ENCODE measurements at regions not wholly inside any gene's neighbourhood (a gene's known extent, or its start where the extent isn't known, plus 50 kb on each side); places are given as distances from the start of the nearest gene placed in this dataset.
A peak's percentile ranks its signal among the peaks of the same experiment; 100 is the strongest.
"Not testable (repeated sequence)": the region's sequence is repeated elsewhere in the genome, so short reads cannot be mapped to it uniquely, and the experiment has no call there.

- Mint-ChIP-seq H3K36me3 (ENCODE audit: low read depth) (peaks cover 4% of the 10 kb centered on the region), H3K27me3 (ENCODE audit: low read depth) (no peaks in the 10 kb centered on the region), H3K4me3 (no peak overlapping the region), H3K4me1 (ENCODE audit: low read depth) (no peaks in the 10 kb centered on the region), H3K27ac (no peak overlapping the region), H3K9me3 (peaks cover 26% of the 10 kb centered on the region)
Measured at GRCh38 chr19:28603453-28603852, 609.5 kb downstream of the UQCRFS1 start.

GRCh38 chr19:28602675-28603298 is 610.2 kb downstream of the UQCRFS1 start:
- peaks cover 19% of the 10 kb centered on the region for H3K9me3 Mint-ChIP-seq
- no peak overlapping the region for H3K4me3 Mint-ChIP-seq
- no peaks in the 10 kb centered on the region for H3K27me3 Mint-ChIP-seq (ENCODE audit: low read depth)
- H3K36me3 Mint-ChIP-seq (ENCODE audit: low read depth) = peaks cover 4% of the 10 kb centered on the region
- H3K27ac Mint-ChIP-seq = no peak overlapping the region
- no peaks in the 10 kb centered on the region for H3K4me1 Mint-ChIP-seq (ENCODE audit: low read depth)

- Mint-ChIP-seq H3K27ac (no peak overlapping the region), H3K36me3 (ENCODE audit: low read depth) (peaks cover under 1% of the 10 kb centered on the region), H3K27me3 (ENCODE audit: low read depth) (no peaks in the 10 kb centered on the region), H3K9me3 (peaks cover 10% of the 10 kb centered on the region), H3K4me1 (ENCODE audit: low read depth) (no peaks in the 10 kb centered on the region), H3K4me3 (no peak overlapping the region)
Measured at GRCh38 chr19:28601723-28602440, 611.1 kb downstream of the UQCRFS1 start.

- Mint-ChIP-seq H3K4me1 (ENCODE audit: low read depth) (no peaks in the 10 kb centered on the region), H3K36me3 (ENCODE audit: low read depth) (no peaks in the 10 kb centered on the region), H3K9me3 (no peaks in the 10 kb centered on the region), H3K4me3 (no peak overlapping the region), H3K27ac (no peak overlapping the region), H3K27me3 (ENCODE audit: low read depth) (no peaks in the 10 kb centered on the region)
Measured at GRCh38 chr19:28598861-28599260, 614.1 kb downstream of the UQCRFS1 start.

- no peak overlapping the region for H3K4me3 Mint-ChIP-seq
- no peaks in the 10 kb centered on the region for H3K36me3 Mint-ChIP-seq (ENCODE audit: low read depth)
- no peaks in the 10 kb centered on the region for H3K4me1 Mint-ChIP-seq (ENCODE audit: low read depth)
- H3K27me3 Mint-ChIP-seq (ENCODE audit: low read depth) = no peaks in the 10 kb centered on the region
- no peak overlapping the region for H3K27ac Mint-ChIP-seq
- H3K9me3 Mint-ChIP-seq = no peaks in the 10 kb centered on the region
Measured at GRCh38 chr19:28596561-28597071, 616.3 kb downstream of the UQCRFS1 start.

- Mint-ChIP-seq H3K4me1 (ENCODE audit: low read depth) (no peaks in the 10 kb centered on the region), H3K4me3 (no peak overlapping the region), H3K9me3 (no peaks in the 10 kb centered on the region), H3K36me3 (ENCODE audit: low read depth) (no peaks in the 10 kb centered on the region), H3K27ac (no peak overlapping the region), H3K27me3 (ENCODE audit: low read depth) (no peaks in the 10 kb centered on the region)
Measured at GRCh38 chr19:28595722-28596480, 617.0 kb downstream of the UQCRFS1 start.

GRCh38 chr19:28594737-28595136 is 618.2 kb downstream of the UQCRFS1 start:
- Mint-ChIP-seq H3K4me3 (no peak overlapping the region), H3K9me3 (no peaks in the 10 kb centered on the region), H3K36me3 (ENCODE audit: low read depth) (no peaks in the 10 kb centered on the region), H3K27ac (no peak overlapping the region), H3K4me1 (ENCODE audit: low read depth) (peaks cover 4% of the 10 kb centered on the region), H3K27me3 (ENCODE audit: low read depth) (no peaks in the 10 kb centered on the region)

- H3K9me3 Mint-ChIP-seq, H3K4me3 Mint-ChIP-seq: not testable (repeated sequence)
Measured at GRCh38 chr19:28589991-28590411, 623.0 kb downstream of the UQCRFS1 start.

GRCh38 chr19:28586474-28586873 is 626.5 kb downstream of the UQCRFS1 start:
- H3K36me3 Mint-ChIP-seq (ENCODE audit: low read depth) = no peaks in the 10 kb centered on the region
- H3K27me3 Mint-ChIP-seq (ENCODE audit: low read depth) = no peaks in the 10 kb centered on the region
- H3K4me3 Mint-ChIP-seq = no peak overlapping the region
- peaks cover 7% of the 10 kb centered on the region for H3K4me1 Mint-ChIP-seq (ENCODE audit: low read depth)
- H3K9me3 Mint-ChIP-seq = no peaks in the 10 kb centered on the region
- H3K27ac Mint-ChIP-seq = no peak overlapping the region

More at GRCh38 chr19:28589991-28590411, 623.0 kb downstream of the UQCRFS1 start:
- not testable (repeated sequence) for H3K27ac Mint-ChIP-seq; H3K27me3 Mint-ChIP-seq (ENCODE audit: low read depth); H3K4me1 Mint-ChIP-seq (ENCODE audit: low read depth); H3K36me3 Mint-ChIP-seq (ENCODE audit: low read depth)

GRCh38 chr19:28585796-28586195 is 627.2 kb downstream of the UQCRFS1 start:
- Mint-ChIP-seq H3K27me3 (ENCODE audit: low read depth) (no peaks in the 10 kb centered on the region), H3K4me3 (no peak overlapping the region), H3K36me3 (ENCODE audit: low read depth) (no peaks in the 10 kb centered on the region), H3K27ac (no peak overlapping the region), H3K4me1 (ENCODE audit: low read depth) (peaks cover 7% of the 10 kb centered on the region), H3K9me3 (no peaks in the 10 kb centered on the region)

GRCh38 chr19:28583713-28584112 is 629.2 kb downstream of the UQCRFS1 start:
- H3K4me1 Mint-ChIP-seq (ENCODE audit: low read depth) = no peaks in the 10 kb centered on the region
- H3K27ac Mint-ChIP-seq = no peak overlapping the region
- H3K27me3 Mint-ChIP-seq (ENCODE audit: low read depth) = no peaks in the 10 kb centered on the region
- H3K4me3 Mint-ChIP-seq = no peak overlapping the region
- no peaks in the 10 kb centered on the region for H3K9me3 Mint-ChIP-seq
- no peaks in the 10 kb centered on the region for H3K36me3 Mint-ChIP-seq (ENCODE audit: low read depth)

- Mint-ChIP-seq H3K27ac (no peak overlapping the region), H3K4me1 (ENCODE audit: low read depth) (no peaks in the 10 kb centered on the region), H3K4me3 (no peak overlapping the region)
Measured at GRCh38 chr19:28583242-28583641, 629.7 kb downstream of the UQCRFS1 start.

GRCh38 chr19:28582796-28583195 is 630.2 kb downstream of the UQCRFS1 start:
- Mint-ChIP-seq H3K27me3 (ENCODE audit: low read depth) (no peaks in the 10 kb centered on the region), H3K36me3 (ENCODE audit: low read depth) (no peaks in the 10 kb centered on the region), H3K9me3 (no peaks in the 10 kb centered on the region), H3K4me1 (ENCODE audit: low read depth) (no peaks in the 10 kb centered on the region), H3K4me3 (no peak overlapping the region), H3K27ac (no peak overlapping the region)

More at GRCh38 chr19:28583242-28583641, 629.7 kb downstream of the UQCRFS1 start:
- no peaks in the 10 kb centered on the region for H3K36me3 Mint-ChIP-seq (ENCODE audit: low read depth)
- no peaks in the 10 kb centered on the region for H3K27me3 Mint-ChIP-seq (ENCODE audit: low read depth)
- no peaks in the 10 kb centered on the region for H3K9me3 Mint-ChIP-seq

GRCh38 chr19:28582344-28582743 is 630.6 kb downstream of the UQCRFS1 start:
- H3K4me1 Mint-ChIP-seq (ENCODE audit: low read depth) = no peaks in the 10 kb centered on the region
- no peak overlapping the region for H3K27ac Mint-ChIP-seq
- H3K9me3 Mint-ChIP-seq = no peaks in the 10 kb centered on the region
- no peak overlapping the region for H3K4me3 Mint-ChIP-seq
- H3K27me3 Mint-ChIP-seq (ENCODE audit: low read depth) = no peaks in the 10 kb centered on the region
- no peaks in the 10 kb centered on the region for H3K36me3 Mint-ChIP-seq (ENCODE audit: low read depth)

GRCh38 chr19:28581468-28581770 is 631.5 kb downstream of the UQCRFS1 start:
- H3K27ac Mint-ChIP-seq = peak overlapping the region; percentile 67
- H3K4me3 Mint-ChIP-seq = no peak overlapping the region

More at GRCh38 chr19:28581468-28581770, 631.5 kb downstream of the UQCRFS1 start:
- Mint-ChIP-seq H3K9me3 (no peaks in the 10 kb centered on the region), H3K4me1 (ENCODE audit: low read depth) (no peaks in the 10 kb centered on the region), H3K36me3 (ENCODE audit: low read depth) (no peaks in the 10 kb centered on the region), H3K27me3 (ENCODE audit: low read depth) (no peaks in the 10 kb centered on the region)
